ENCODE measurements at regions not wholly inside any gene's neighbourhood (a gene's known extent, or its start where the extent isn't known, plus 50 kb on each side); places are given as distances from the start of the nearest gene placed in this dataset.

- TF ChIP-seq CTCF (conservative IDR thresholded peaks at IDR 0.05; ENCODE audit: low read depth, low read length) (no peak), EZH2 (IDR thresholded peaks at IDR 0.05; ENCODE audit: low read length, unreplicated experiment) (no peak)
Measured at GRCh38 chr10:59508956-59509355, 146.6 kb upstream of the FAM13C start.
